Tibial artery (tissue), 4 donors: ENCODE measurements at regions not wholly inside any gene's neighbourhood (a gene's known extent, or its start where the extent isn't known, plus 50 kb on each side); places are given as distances from the start of the nearest gene placed in this dataset.
A peak's percentile ranks its signal among the peaks of the same experiment; 100 is the strongest.

Experiments
- DNase-seq, 2 donors: peaks; one replicate each; pipeline ENCODE4 v3.0.0-alpha.2; 2019
- H3K27ac ChIP-seq, 2 donors: fragments of 200-600 bp; sonication (generic) in 1 of 2; 1 replicate in 1 of 2; 2 replicates in 1 of 2; pipeline ENCODE4 v1.5.1; 2018 to 2019; ENCODE audit warnings: mild to moderate bottlenecking in 1 of 2
- H3K27me3 ChIP-seq, 2 donors: fragments of 200-600 bp; sonication (generic) in 1 of 2; one replicate each; pipeline versions ENCODE4 v1.5.1 to v1.6.0; 2016 to 2019
- H3K36me3 ChIP-seq, 3 donors: fragments of 200-600 bp; sonication (generic) in 2 of 3; one replicate each; pipeline ENCODE4 v1.5.1; 2016 to 2019; ENCODE audit warnings: mild to moderate bottlenecking in 2 of 3
- H3K4me1 ChIP-seq, 4 donors: fragments of 200-600 bp; sonication (generic) in 2 of 4; 1 replicate in 3 of 4; 2 replicates in 1 of 4; pipeline ENCODE4 v1.5.1; 2016 to 2019
- H3K4me3 ChIP-seq, 2 donors: fragments of 200-600 bp; sonication (generic) in 1 of 2; 1 replicate in 1 of 2; 2 replicates in 1 of 2; pipeline ENCODE4 v1.5.1; 2018 to 2019; ENCODE audit warnings: mild to moderate bottlenecking in 2 of 2
- H3K9me3 ChIP-seq, 3 donors: fragments of 200-600 bp; sonication (generic) in 1 of 3; one replicate each; pipeline ENCODE4 v1.5.1; 2016 to 2019
- CTCF ChIP-seq, 2 experiments: fragments of 200-600 bp in 1 of 2; fragments of 450-650 bp in 1 of 2; IDR thresholded peaks; one replicate each; pipeline ENCODE4 v1.5.1; 2017 to 2019; ENCODE audit warnings: antibody characterized with exemption in 2 of 2, mild to moderate bottlenecking in 1 of 2, moderate library complexity in 1 of 2
- intact Hi-C: fragments of 100-400 bp; cut with DNase I; formaldehyde crosslinking; loops from one replicate; pipeline ENCODE4 v1.15.0; 2023; ENCODE audit warnings: low total_unique reads

- no peak for TF ChIP-seq CTCF (IDR thresholded peaks at IDR 0.05)
- intact Hi-C loops: no loop called here
These were observed 117.5 kb downstream of the GPX5 start for GRCh38 chr6:28643017-28643740.

GRCh38 chr6:28646650-28647049 lies 121.0 kb downstream of the GPX5 start:
- no peak overlapping the region for H3K4me3 ChIP-seq
- intact Hi-C loops: no loop called here
- peaks cover 0 to 3% of the 10 kb centered on the region in 2 donors for H3K27me3 ChIP-seq
- TF ChIP-seq CTCF (IDR thresholded peaks at IDR 0.05): no peak
- H3K36me3 ChIP-seq: no peaks in the 10 kb centered on the region
- H3K4me1 ChIP-seq: peaks cover 0 to 15% (median 4%) of the 10 kb centered on the region in 4 donors
- no peaks in the 10 kb centered on the region for H3K9me3 ChIP-seq
- no peak for DNase-seq
- H3K27ac ChIP-seq: no peak overlapping the region

More at GRCh38 chr6:28643017-28643740, 117.5 kb downstream of the GPX5 start:
- no peaks in the 10 kb centered on the region for H3K9me3 ChIP-seq
- H3K27ac ChIP-seq: no peak overlapping the region
- peaks cover 0 to 4% (median 0%) of the 10 kb centered on the region in 4 donors for H3K4me1 ChIP-seq
- H3K36me3 ChIP-seq: no peaks in the 10 kb centered on the region
- DNase-seq: no peak
- no peak overlapping the region for H3K4me3 ChIP-seq
- H3K27me3 ChIP-seq: peaks cover 0 to 16% of the 10 kb centered on the region in 2 donors

GRCh38 chr6:28648035-28648877 lies 122.6 kb downstream of the GPX5 start:
- TF ChIP-seq CTCF (IDR thresholded peaks at IDR 0.05): no peak
- DNase-seq: no peak
- Histone ChIP-seq H3K36me3 (no peaks in the 10 kb centered on the region), H3K27me3 (peaks cover 0 to 3% of the 10 kb centered on the region in 2 donors), H3K4me1 (peaks cover 0 to 15% (median 4%) of the 10 kb centered on the region in 4 donors), H3K27ac (no peak overlapping the region), H3K4me3 (peak overlapping the region; percentile 37 to 46), H3K9me3 (no peaks in the 10 kb centered on the region)
- intact Hi-C loops: no loop called here

GRCh38 chr6:28648878-28649375 lies 123.2 kb downstream of the GPX5 start:
- intact Hi-C loops: no loop called here
- Histone ChIP-seq H3K4me1 (peaks cover 0 to 15% (median 4%) of the 10 kb centered on the region in 4 donors), H3K27me3 (peaks cover 0 to 5% of the 10 kb centered on the region in 2 donors), H3K27ac (no peak overlapping the region), H3K36me3 (no peaks in the 10 kb centered on the region), H3K9me3 (no peaks in the 10 kb centered on the region), H3K4me3 (peak overlapping the region; percentile 37 to 46)
- DNase-seq: no peak
- no peak for TF ChIP-seq CTCF (IDR thresholded peaks at IDR 0.05)

GRCh38 chr6:28651161-28651560 lies 125.5 kb downstream of the GPX5 start:
- H3K27ac ChIP-seq: no peak overlapping the region
- no peak for TF ChIP-seq CTCF (IDR thresholded peaks at IDR 0.05)
- intact Hi-C loops: no loop called here

More at GRCh38 chr6:28651161-28651560, 125.5 kb downstream of the GPX5 start:
- Histone ChIP-seq H3K27me3 (peaks cover 0 to 11% of the 10 kb centered on the region in 2 donors), H3K9me3 (no peaks in the 10 kb centered on the region), H3K4me1 (peaks cover 0 to 15% (median 4%) of the 10 kb centered on the region in 4 donors), H3K36me3 (no peaks in the 10 kb centered on the region), H3K4me3 (no peak overlapping the region)
- DNase-seq: no peak
